PFSK-1 (cell line): ENCODE measurements at regions not wholly inside any gene's neighbourhood (a gene's known extent, or its start where the extent isn't known, plus 50 kb on each side); places are given as distances from the start of the nearest gene placed in this dataset.

Source experiments
- POLR2AphosphoS5 ChIP-seq: IDR thresholded peaks from 2 replicates; pipeline ENCODE4 v1.6.1; 2012; ENCODE audit warnings: low read depth, mild to moderate bottlenecking, control low read depth, low read length, moderate library complexity
- REST ChIP-seq, 2 experiments: IDR thresholded peaks; 2 replicates each; pipeline versions ENCODE4 v1.6.1 to v1.8.0; 2011 to 2012; ENCODE audit warnings: low read depth in 2 of 2, low read length in 2 of 2, control low read depth in 1 of 2, inconsistent platforms in 1 of 2, mild to moderate bottlenecking in 1 of 2, moderate library complexity in 1 of 2; ENCODE audit not compliant: insufficient read depth in 1 of 2
- SIN3A ChIP-seq: IDR thresholded peaks from 2 replicates; pipeline ENCODE4 v1.6.1; 2012; ENCODE audit warnings: mild to moderate bottlenecking, low read length, moderate library complexity, borderline replicate concordance; ENCODE audit not compliant: insufficient read depth
- TAF1 ChIP-seq: IDR thresholded peaks from 2 replicates; pipeline ENCODE4 v1.6.1; 2012; ENCODE audit warnings: low read length, control low read depth, borderline replicate concordance; ENCODE audit not compliant: insufficient read depth

GRCh38 chr1:186566140-186566855 is 105.4 kb upstream of the PDC start:
- no peak for TF ChIP-seq POLR2AphosphoS5
- TF ChIP-seq TAF1 = no peak
- TF ChIP-seq SIN3A = no peak
- no peak for TF ChIP-seq REST (IDR thresholded peaks at IDR 0.05; ENCODE audit: insufficient read depth in 1 of 2, low read depth in 2 of 2, low read length in 2 of 2)
